ENCODE measurements at regions not wholly inside any gene's neighbourhood (a gene's known extent, or its start where the extent isn't known, plus 50 kb on each side); places are given as distances from the start of the nearest gene placed in this dataset.

GRCh38 chr4:120525106-120525505 is 397.4 kb downstream of the PRDM5 start:
- no peak for DNase-seq (ENCODE audit: low spot score)

- DNase-seq (ENCODE audit: low spot score), result no peak
Measured at GRCh38 chr4:120524237-120524636, 398.3 kb downstream of the PRDM5 start.

GRCh38 chr4:120520761-120521160 is 401.8 kb downstream of the PRDM5 start:
- DNase-seq (ENCODE audit: low spot score), result no peak

- DNase-seq (ENCODE audit: low spot score), result peak; percentile 53
Measured at GRCh38 chr4:120517966-120518365, 404.6 kb downstream of the PRDM5 start.

GRCh38 chr4:120509719-120510118 is 412.8 kb downstream of the PRDM5 start:
- DNase-seq (ENCODE audit: low spot score), result no peak

- no peak for DNase-seq (ENCODE audit: low spot score)
Measured at GRCh38 chr4:120509222-120509621, 413.3 kb downstream of the PRDM5 start.

- no peak for DNase-seq (ENCODE audit: low spot score)
Measured at GRCh38 chr4:120508036-120508435, 414.5 kb downstream of the PRDM5 start.

GRCh38 chr4:120506536-120506935 is 416.0 kb downstream of the PRDM5 start:
- DNase-seq (ENCODE audit: low spot score), result no peak

- DNase-seq (ENCODE audit: low spot score), result no peak
Measured at GRCh38 chr4:120498678-120499077, 423.8 kb downstream of the PRDM5 start.

- DNase-seq (ENCODE audit: low spot score), result no peak
Measured at GRCh38 chr4:120491481-120491880, 424.8 kb upstream of the MAD2L1 start.

- no peak for DNase-seq (ENCODE audit: low spot score)
Measured at GRCh38 chr4:120481756-120482155, 415.1 kb upstream of the MAD2L1 start.

- DNase-seq (ENCODE audit: low spot score), result no peak
Measured at GRCh38 chr4:120472447-120473131, 405.9 kb upstream of the MAD2L1 start.

- no peak for DNase-seq (ENCODE audit: low spot score)
Measured at GRCh38 chr4:120466429-120466828, 399.8 kb upstream of the MAD2L1 start.

GRCh38 chr4:120454788-120455187 is 388.1 kb upstream of the MAD2L1 start:
- peak; percentile 92 for DNase-seq (ENCODE audit: low spot score)

- no peak for DNase-seq (ENCODE audit: low spot score)
Measured at GRCh38 chr4:120452536-120452935, 385.9 kb upstream of the MAD2L1 start.

- peak; percentile 8 for DNase-seq (ENCODE audit: low spot score)
Measured at GRCh38 chr4:120452001-120452400, 385.4 kb upstream of the MAD2L1 start.

GRCh38 chr4:120447774-120448173 is 381.1 kb upstream of the MAD2L1 start:
- no peak for DNase-seq (ENCODE audit: low spot score)

GRCh38 chr4:120446051-120446567 is 379.5 kb upstream of the MAD2L1 start:
- no peak for DNase-seq (ENCODE audit: low spot score)

- DNase-seq (ENCODE audit: low spot score), result no peak
Measured at GRCh38 chr4:120445186-120445585, 378.5 kb upstream of the MAD2L1 start.

GRCh38 chr4:120443116-120443515 is 376.5 kb upstream of the MAD2L1 start:
- no peak for DNase-seq (ENCODE audit: low spot score)

GRCh38 chr4:120440730-120441129 is 374.1 kb upstream of the MAD2L1 start:
- no peak for DNase-seq (ENCODE audit: low spot score)

GRCh38 chr4:120435179-120435578 is 368.5 kb upstream of the MAD2L1 start:
- no peak for DNase-seq (ENCODE audit: low spot score)

- DNase-seq (ENCODE audit: low spot score), result no peak
Measured at GRCh38 chr4:120434756-120435155, 368.1 kb upstream of the MAD2L1 start.

- DNase-seq (ENCODE audit: low spot score), result no peak
Measured at GRCh38 chr4:120432301-120432860, 365.7 kb upstream of the MAD2L1 start.

All from COLO829 (cell line).